ENCODE measurements at regions not wholly inside any gene's neighbourhood (a gene's known extent, or its start where the extent isn't known, plus 50 kb on each side); places are given as distances from the start of the nearest gene placed in this dataset.

DNA sequence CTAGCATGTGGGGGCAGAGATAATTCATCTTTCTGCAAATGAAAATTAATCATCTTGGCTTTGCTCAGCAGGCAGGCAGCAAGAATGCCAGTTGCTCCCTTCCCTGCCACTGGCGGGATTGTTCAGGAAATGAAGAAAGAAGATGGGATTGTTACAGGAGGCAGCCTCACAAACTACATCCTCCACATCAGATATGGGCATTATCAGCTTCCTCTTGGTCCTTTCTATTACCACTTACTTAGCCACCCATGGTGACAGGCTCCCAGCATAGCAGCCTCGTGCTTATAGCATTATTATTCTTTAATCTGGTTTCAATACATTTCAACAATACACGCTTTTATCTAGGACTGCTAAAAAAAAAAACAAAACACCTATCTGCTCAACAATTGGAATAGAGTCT lies 461.6 kb upstream of the ISX start:
- H3K36me3 ChIP-seq (ENCODE audit: insufficient read depth): no peaks in the 10 kb centered on the region
- no peaks in the 10 kb centered on the region for H3K79me2 ChIP-seq (ENCODE audit: insufficient read depth, low read depth)
- no peak overlapping the region for H3K9ac ChIP-seq
- no peak overlapping the region for H3K27ac ChIP-seq
- no peak overlapping the region for H3K4me2 ChIP-seq
- H3K4me3 ChIP-seq (IDR thresholded peaks at IDR 0.05; ENCODE audit: insufficient read depth, low read depth, low read length): no peak overlapping the region
- no peaks in the 10 kb centered on the region for H3K27me3 ChIP-seq (ENCODE audit: insufficient read depth, low read depth)
- no peaks in the 10 kb centered on the region for H3K4me1 ChIP-seq (ENCODE audit: low read depth, poor library complexity, severe bottlenecking)
- H2AFZ ChIP-seq (ENCODE audit: low read depth): no peak overlapping the region
- TF ChIP-seq, protein P1, sequence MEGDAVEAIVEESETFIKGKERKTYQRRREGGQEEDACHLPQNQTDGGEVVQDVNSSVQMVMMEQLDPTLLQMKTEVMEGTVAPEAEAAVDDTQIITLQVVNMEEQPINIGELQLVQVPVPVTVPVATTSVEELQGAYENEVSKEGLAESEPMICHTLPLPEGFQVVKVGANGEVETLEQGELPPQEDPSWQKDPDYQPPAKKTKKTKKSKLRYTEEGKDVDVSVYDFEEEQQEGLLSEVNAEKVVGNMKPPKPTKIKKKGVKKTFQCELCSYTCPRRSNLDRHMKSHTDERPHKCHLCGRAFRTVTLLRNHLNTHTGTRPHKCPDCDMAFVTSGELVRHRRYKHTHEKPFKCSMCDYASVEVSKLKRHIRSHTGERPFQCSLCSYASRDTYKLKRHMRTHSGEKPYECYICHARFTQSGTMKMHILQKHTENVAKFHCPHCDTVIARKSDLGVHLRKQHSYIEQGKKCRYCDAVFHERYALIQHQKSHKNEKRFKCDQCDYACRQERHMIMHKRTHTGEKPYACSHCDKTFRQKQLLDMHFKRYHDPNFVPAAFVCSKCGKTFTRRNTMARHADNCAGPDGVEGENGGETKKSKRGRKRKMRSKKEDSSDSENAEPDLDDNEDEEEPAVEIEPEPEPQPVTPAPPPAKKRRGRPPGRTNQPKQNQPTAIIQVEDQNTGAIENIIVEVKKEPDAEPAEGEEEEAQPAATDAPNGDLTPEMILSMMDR (conservative IDR thresholded peaks at IDR 0.05; ENCODE audit: low read depth, low read length): no peak
- H4K20me1 ChIP-seq (ENCODE audit: insufficient read depth): no peaks in the 10 kb centered on the region

DNA sequence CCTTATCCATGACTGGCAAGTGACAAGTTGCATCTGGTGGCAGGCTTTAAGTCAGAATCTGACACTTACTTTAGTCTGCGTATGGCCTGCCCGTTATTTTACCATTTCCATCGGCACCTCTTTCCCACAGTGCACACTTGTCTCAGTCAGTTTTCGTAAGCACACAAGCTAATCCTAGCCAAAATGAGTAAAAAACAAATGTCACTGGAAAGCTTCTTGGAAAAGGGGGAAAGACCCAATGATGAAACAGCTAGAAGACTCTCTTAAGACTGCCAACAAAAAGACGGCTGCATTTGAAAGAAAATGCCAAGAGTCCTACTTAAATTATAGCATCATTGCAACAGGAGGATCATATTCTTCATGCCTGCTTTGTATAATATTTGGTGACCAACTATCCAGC lies 457.9 kb upstream of the ISX start:
- Histone ChIP-seq H3K9ac (no peak overlapping the region), H3K27me3 (ENCODE audit: insufficient read depth, low read depth) (no peaks in the 10 kb centered on the region), H3K4me2 (no peak overlapping the region), H4K20me1 (ENCODE audit: insufficient read depth) (no peaks in the 10 kb centered on the region), H3K79me2 (ENCODE audit: insufficient read depth, low read depth) (no peaks in the 10 kb centered on the region), H3K4me3 (IDR thresholded peaks at IDR 0.05; ENCODE audit: insufficient read depth, low read depth, low read length) (no peak overlapping the region), H2AFZ (ENCODE audit: low read depth) (no peak overlapping the region), H3K36me3 (ENCODE audit: insufficient read depth) (no peaks in the 10 kb centered on the region), H3K27ac (no peak overlapping the region), H3K4me1 (ENCODE audit: low read depth, poor library complexity, severe bottlenecking) (no peaks in the 10 kb centered on the region)
- TF ChIP-seq, protein P1 (conservative IDR thresholded peaks at IDR 0.05; ENCODE audit: low read depth, low read length): no peak

DNA sequence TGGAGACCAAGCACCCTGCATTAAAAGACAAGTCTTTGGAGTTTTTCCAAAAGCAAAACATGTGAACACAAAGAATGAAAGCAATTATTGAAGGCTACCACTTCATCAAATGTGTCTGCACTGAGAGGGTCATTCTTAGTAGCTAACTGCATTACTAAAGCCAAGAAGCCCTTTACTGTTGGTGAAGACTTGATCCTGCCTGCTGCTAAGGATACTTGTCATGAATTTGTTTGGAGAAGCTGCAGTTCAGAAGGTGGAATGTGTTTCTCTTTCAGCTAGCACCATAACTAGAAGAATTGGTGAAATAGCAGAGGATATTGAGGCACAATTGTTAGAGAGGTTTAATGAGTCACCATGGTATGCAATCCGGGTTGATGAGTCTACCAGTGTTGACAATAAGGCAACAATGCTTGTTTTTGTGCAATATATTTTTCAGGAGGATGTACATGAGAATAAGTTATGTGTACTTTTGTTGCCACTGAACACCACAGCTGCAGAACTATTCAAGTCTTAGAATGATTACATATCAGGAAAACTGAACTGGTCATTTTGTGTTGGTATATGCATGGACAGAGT lies 457.3 kb upstream of the ISX start:
- H3K4me2 ChIP-seq: no peak overlapping the region
- no peak overlapping the region for H2AFZ ChIP-seq (ENCODE audit: low read depth)
- TF ChIP-seq, protein P1 (conservative IDR thresholded peaks at IDR 0.05; ENCODE audit: low read depth, low read length): no peak
- H3K27ac ChIP-seq: no peak overlapping the region
- H3K4me3 ChIP-seq (IDR thresholded peaks at IDR 0.05; ENCODE audit: insufficient read depth, low read depth, low read length): no peak overlapping the region
- no peak overlapping the region for H3K9ac ChIP-seq
- no peaks in the 10 kb centered on the region for H4K20me1 ChIP-seq (ENCODE audit: insufficient read depth)
- no peaks in the 10 kb centered on the region for H3K27me3 ChIP-seq (ENCODE audit: insufficient read depth, low read depth)
- no peaks in the 10 kb centered on the region for H3K36me3 ChIP-seq (ENCODE audit: insufficient read depth)
- no peaks in the 10 kb centered on the region for H3K79me2 ChIP-seq (ENCODE audit: insufficient read depth, low read depth)
- H3K4me1 ChIP-seq (ENCODE audit: low read depth, poor library complexity, severe bottlenecking): no peaks in the 10 kb centered on the region

DNA sequence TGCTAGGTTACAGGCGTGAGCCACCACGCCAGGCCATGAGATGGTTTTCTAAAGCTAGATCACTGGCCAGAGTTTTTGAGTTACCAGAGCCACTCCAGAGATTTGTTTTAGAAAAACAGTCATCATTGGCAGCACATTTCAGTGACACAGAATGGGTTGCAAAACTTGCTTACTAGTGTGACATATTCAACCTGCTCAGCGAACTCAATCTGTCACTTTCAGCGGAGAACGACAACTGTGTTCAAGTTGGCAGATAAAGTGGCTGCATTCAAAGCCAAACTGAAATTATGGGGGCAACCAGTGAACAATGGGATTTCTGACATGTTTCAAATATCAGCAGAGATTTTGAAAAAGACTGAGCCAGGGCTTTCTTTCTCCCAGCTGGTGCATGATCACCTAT lies 456.3 kb upstream of the ISX start:
- H3K27me3 ChIP-seq (ENCODE audit: insufficient read depth, low read depth): no peaks in the 10 kb centered on the region
- no peak overlapping the region for H2AFZ ChIP-seq (ENCODE audit: low read depth)
- no peak overlapping the region for H3K27ac ChIP-seq

More for the DNA sequence above, 456.3 kb upstream of the ISX start:
- H3K4me2 ChIP-seq: no peak overlapping the region
- H4K20me1 ChIP-seq (ENCODE audit: insufficient read depth): no peaks in the 10 kb centered on the region
- no peak overlapping the region for H3K4me3 ChIP-seq (IDR thresholded peaks at IDR 0.05; ENCODE audit: insufficient read depth, low read depth, low read length)
- H3K36me3 ChIP-seq (ENCODE audit: insufficient read depth): no peaks in the 10 kb centered on the region
- TF ChIP-seq, protein P1 (conservative IDR thresholded peaks at IDR 0.05; ENCODE audit: low read depth, low read length): no peak
- no peak overlapping the region for H3K9ac ChIP-seq
- H3K4me1 ChIP-seq (ENCODE audit: low read depth, poor library complexity, severe bottlenecking): no peaks in the 10 kb centered on the region
- H3K79me2 ChIP-seq (ENCODE audit: insufficient read depth, low read depth): no peaks in the 10 kb centered on the region

Data from KMS-11 (cell line).